ENCODE measurements at regions not wholly inside any gene's neighbourhood (a gene's known extent, or its start where the extent isn't known, plus 50 kb on each side); places are given as distances from the start of the nearest gene placed in this dataset.

DNA sequence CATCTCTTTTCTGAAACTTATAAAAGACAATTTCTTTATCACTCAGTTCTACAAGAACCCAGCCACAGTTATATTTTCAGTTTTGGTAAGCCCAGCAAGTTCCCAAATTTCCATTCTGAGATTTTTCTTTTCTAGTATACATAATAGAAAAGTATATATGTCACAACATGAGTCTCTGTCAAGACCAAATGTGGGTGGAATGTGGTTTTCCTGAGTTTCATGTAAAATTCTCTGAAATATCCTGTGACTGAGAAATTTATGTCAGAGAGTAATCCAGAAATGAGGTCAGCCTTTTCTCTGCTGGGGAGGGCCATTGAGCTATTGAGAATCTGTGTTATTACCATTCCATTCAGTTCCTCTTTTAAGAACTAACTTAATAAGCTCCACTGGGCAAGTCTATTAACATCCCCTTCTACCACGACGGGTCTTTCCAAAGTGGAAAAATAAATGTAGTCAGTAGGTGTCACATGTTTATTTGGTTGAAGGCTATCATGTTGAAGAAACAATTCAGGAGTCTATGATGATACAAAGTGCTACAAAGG is 100.7 kb upstream of the HMGN3 start:
- intact Hi-C loops (cut with DNase I) = loop anchor here in 1 of 2 donors (5.0 kb wide), 1 partner anchor 217 kb away; no protein-coding TSS in a partner anchor

DNA sequence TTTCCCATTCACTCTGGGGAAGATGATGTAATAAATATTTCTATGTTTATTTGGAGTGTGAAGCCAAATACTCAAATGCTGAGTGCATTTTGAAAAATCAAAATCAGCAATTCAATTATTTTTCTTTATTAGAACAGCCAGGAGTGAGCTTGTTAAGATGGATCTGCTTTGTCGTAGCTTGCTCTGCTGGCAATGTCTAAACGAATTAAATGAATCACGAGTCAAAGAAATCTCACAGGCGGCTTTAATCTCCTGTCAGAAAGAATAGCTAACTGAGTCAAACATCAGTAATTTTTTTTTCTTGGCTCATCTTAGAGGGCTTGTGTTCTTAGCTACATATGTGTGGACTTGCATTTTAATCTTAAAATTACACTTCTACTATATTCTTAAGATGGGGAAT is 100.2 kb upstream of the HMGN3 start:
- intact Hi-C loops (cut with DNase I) = loop anchor here in 1 of 2 donors (5.0 kb wide), 1 partner anchor 218 kb away; no protein-coding TSS in a partner anchor
- no peak for DNase-seq (ENCODE audit: low spot score)

More for the DNA sequence above, 100.7 kb upstream of the HMGN3 start:
- DNase-seq (ENCODE audit: low spot score) = no peak

DNA sequence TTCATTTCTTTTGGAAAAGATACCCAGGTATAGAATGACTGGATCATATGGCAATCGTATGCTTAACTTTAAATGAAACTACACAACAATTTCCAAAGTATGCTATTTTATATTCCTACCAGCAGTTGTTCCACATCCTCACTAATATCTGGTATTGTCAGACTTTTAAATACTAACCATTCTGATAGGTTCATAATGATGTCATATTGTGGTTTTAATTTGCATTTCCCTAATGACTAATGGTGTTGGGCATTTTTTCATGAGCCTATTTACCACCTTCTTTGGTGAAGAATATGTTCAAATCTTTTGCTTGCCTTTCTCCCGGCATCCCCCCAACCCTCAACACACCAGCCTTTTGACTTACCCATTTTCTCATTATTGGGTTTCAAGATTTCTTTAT is 96.2 kb upstream of the HMGN3 start:
- intact Hi-C loops (cut with DNase I) = no loop called here
- no peak for DNase-seq (ENCODE audit: low spot score)

DNA sequence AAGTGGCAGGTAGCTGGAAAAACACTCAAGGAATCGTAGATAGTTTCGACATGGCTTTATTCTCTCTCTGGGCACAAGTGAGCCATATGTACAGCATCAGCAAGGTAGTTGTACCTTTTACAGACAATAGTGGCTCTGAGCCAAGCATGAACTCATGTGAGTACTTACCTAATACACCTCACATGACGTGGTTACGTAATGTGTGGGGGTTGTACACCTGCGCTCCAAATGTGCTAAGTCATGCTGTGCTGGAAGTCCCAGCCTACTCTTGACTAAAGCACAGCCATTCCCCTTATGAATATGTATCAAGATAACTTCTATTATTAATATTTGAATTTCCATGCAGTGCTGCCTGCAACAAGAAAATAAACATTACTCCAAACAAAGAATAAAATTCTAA is 78.8 kb upstream of the HMGN3 start:
- no peak for DNase-seq (ENCODE audit: low spot score)
- intact Hi-C loops (cut with DNase I) = no loop called here

DNA sequence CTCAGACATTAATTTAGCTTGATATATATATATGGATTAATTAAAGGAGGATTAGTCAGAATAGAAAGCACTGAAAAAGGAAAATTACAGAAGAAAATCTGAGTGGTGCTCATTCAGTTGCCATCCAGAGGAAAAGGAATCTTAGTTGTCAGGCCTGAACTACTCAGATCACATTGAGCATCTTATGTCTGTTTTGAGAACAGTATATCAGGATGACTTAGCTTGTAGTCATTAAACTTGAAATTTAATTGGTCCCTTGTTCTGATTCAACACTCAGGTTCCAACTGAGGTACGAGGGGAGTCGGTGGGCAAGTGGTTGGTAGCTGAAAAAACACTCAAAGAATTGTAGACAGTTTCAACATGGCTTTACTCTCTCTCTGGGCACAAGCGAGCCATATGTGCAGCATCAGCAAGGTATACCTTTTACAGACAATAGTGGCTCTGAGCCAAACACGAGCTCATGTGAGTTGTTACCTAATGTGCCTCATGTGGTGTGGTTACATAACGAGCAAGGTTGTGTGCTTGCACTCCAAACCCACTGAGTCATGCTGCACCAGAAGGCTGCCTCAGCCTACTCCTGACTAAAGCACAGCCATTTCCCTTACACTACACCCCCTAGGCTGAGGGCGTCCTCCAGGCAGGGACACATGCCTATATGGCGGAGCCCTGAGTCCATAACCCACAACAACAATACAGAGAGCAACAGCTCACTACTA is 73.0 kb upstream of the HMGN3 start:
- peak; percentile 38 for DNase-seq (ENCODE audit: low spot score)
- intact Hi-C loops (cut with DNase I) = no loop called here

DNA sequence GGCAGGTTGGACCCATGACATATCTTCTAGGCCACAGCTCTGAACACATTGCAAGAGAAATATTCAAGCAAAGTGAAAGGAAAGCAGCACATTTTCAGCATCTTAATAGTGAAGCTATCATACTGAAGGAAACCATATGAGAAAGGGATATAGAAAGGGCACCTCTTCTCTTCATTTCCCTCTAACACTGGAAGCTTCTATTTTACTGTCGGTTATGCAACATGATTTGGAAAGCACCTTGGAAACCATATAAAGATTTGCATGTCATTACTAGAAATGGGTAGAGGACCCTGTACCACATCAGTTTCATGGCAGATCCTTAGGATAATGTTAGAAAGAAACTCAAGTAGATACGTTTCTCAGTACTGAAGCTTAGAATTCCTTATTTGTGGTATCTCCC is 70.5 kb upstream of the HMGN3 start:
- no peak for DNase-seq (ENCODE audit: low spot score)
- intact Hi-C loops (cut with DNase I) = no loop called here

DNA sequence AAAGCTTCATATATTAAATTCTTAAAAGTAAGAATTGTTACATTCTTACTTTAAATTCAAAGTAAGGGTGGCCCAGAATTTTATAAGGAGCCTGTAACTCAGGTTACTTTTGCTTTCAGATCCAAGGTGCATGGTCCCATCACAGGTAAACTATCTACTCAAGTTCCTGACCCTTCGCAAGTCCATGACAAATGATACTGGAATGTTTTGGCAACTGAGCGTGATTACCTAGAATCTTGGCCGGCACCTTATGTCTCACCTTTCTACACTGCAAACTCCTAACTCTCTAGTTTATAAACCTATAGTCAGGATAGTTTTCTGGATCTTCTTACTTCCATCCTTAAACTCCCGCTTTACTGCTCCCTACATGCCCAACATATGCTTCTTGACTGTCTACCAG is 67.9 kb upstream of the HMGN3 start:
- DNase-seq (ENCODE audit: low spot score) = no peak
- intact Hi-C loops (cut with DNase I) = no loop called here

DNA sequence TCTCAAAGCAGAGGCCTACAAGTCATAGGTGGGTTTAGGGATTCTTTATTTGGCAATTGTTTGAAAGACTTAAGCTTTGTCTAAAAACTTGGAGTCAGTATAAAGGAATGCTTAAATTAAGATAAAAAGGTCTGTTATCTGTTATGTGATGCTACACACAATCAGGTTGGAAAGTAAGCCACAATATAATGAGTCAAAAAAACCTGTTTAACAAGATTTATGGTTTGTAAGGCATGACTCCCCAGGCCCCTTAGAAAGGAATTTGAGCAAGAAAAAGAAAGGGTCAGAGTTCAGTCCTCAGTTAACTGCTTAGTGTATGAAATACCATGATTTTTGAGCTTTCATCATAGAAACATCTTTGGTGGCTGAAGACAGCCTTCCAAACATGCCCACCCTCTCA is 66.8 kb upstream of the HMGN3 start:
- intact Hi-C loops (cut with DNase I) = no loop called here
- no peak for DNase-seq (ENCODE audit: low spot score)

DNA sequence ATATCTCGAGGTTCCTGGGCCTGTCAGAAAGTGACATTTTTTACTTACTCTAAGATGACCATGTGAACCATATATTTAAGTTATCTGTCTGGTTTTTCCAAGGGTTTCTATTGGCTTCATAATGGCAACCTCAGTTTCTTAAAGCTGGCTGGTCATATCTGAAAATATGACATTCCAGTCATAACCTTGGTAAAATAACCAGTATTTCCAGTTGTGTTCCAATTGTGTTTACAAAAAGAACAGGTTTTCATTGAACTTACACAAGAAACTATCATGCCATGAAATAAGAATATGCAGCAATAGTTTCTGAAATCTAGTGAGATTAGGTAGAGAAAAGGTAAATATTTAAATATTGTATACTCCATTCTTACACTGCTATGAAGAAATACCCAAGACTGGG is 61.7 kb upstream of the HMGN3 start:
- intact Hi-C loops (cut with DNase I) = loop anchor here in 1 of 2 donors (2.0 kb wide), 1 partner anchor 57 kb away; no protein-coding TSS in a partner anchor
- no peak for DNase-seq (ENCODE audit: low spot score)
